NB4 (cell line): ENCODE measurements at regions not wholly inside any gene's neighbourhood (a gene's known extent, or its start where the extent isn't known, plus 50 kb on each side); places are given as distances from the start of the nearest gene placed in this dataset.

Experiments used
- CTCF ChIP-seq: IDR thresholded peaks from one replicate; pipeline ENCODE4 v1.5.1; 2012; ENCODE audit warnings: low read depth, low read length
- MYC ChIP-seq: IDR thresholded peaks from 2 replicates; pipeline ENCODE4 v1.6.1; 2011; ENCODE audit warnings: low read depth, low read length
- POLR2A ChIP-seq: IDR thresholded peaks from 2 replicates; pipeline ENCODE4 v1.6.1; 2011; ENCODE audit warnings: mild to moderate bottlenecking; ENCODE audit not compliant: insufficient read length; ENCODE audit errors: extremely low read depth

- TF ChIP-seq CTCF (no peak), POLR2A (no peak), MYC (no peak)
Measured at GRCh38 chr11:115894176-115894575, 390.0 kb upstream of the CADM1 start.
